Adrenal gland (tissue), 9 donors: ENCODE measurements at regions not wholly inside any gene's neighbourhood (a gene's known extent, or its start where the extent isn't known, plus 50 kb on each side); places are given as distances from the start of the nearest gene placed in this dataset.

ENCODE experiments used
- DNase-seq, 7 donors: peaks; one replicate each; pipeline ENCODE4 v3.0.0-alpha.2; 2019 to 2020
- H3K27ac ChIP-seq, 5 donors: fragments of 200-600 bp; sonication (generic) in 4 of 5; 1 replicate in 3 of 5; 2 replicates in 2 of 5; pipeline versions ENCODE4 v1.5.1 to v1.8.0; 2016 to 2020; ENCODE audit warnings: mild to moderate bottlenecking in 1 of 5
- H3K27me3 ChIP-seq: fragments of 200-600 bp; 2 replicates; pipeline ENCODE4 v1.8.0; 2021
- H3K36me3 ChIP-seq, 2 donors: fragments of 200-600 bp; replicated peaks in 1 of 2; 1 replicate in 1 of 2; 2 replicates in 1 of 2; pipeline versions ENCODE4 v1.5.1 to v1.8.0; 2018 to 2022
- H3K4me1 ChIP-seq, 2 donors: fragments of 200-600 bp; replicated peaks in 1 of 2; 1 replicate in 1 of 2; 2 replicates in 1 of 2; pipeline versions ENCODE4 v1.5.1 to v1.8.0; 2018 to 2021
- H3K4me3 ChIP-seq, 4 donors: fragments of 200-600 bp; sonication (generic) in 3 of 4; one replicate each; pipeline ENCODE4 v1.5.1; 2016 to 2018
- H3K9me3 ChIP-seq, 3 donors: fragments of 200-600 bp; sonication (generic) in 1 of 3; replicated peaks in 1 of 3; 1 replicate in 2 of 3; 2 replicates in 1 of 3; pipeline versions ENCODE4 v1.5.1 to v1.8.0; 2016 to 2021
- POLR2A ChIP-seq, 2 donors: fragments of 450-650 bp; IDR thresholded peaks; one replicate each; pipeline ENCODE4 v1.6.1; 2017; ENCODE audit warnings: antibody characterized with exemption in 2 of 2, mild to moderate bottlenecking in 2 of 2, moderate library complexity in 1 of 2
- WGBS, 4 donors: extraction: QIAGEN DNeasy Blood & Tissue Kit in 2 of 4; methylation state at CpG; one replicate each; pipeline versions ENCODE4 v1.1.5 to v1.1.7; 2013 to 2017; 5-methylcytosine and 5-hydroxymethylcytosine counted together
- intact Hi-C, 2 donors: fragments of 100-400 bp; cut with DNase I; formaldehyde crosslinking; loops; one replicate each; pipeline versions ENCODE4 v1.14.1 to v1.15.0; 2022 to 2023
- TF ChIP-seq, protein P1 (sequence below), 6 experiments: fragments of 450-650 bp in 4 of 6; fragments of 200-600 bp in 2 of 6; sonication (generic) in 1 of 6; IDR thresholded peaks; 1 replicate in 5 of 6; 2 replicates in 1 of 6; pipeline versions ENCODE4 v1.5.1 to v1.8.0; 2016 to 2021; ENCODE audit warnings: antibody characterized with exemption in 6 of 6, mild to moderate bottlenecking in 2 of 6, moderate library complexity in 1 of 6
- donor health status: healthy with polysubstance abuse.
- donor health status: Bipolar disorder and iron deficiency.
- donor health status: DM: yes; HTN: yes; CAD: no.
- donor health status: DM: no; HTN: no; CAD: no.
- donor health status: DM: no; HTN: no; CAD: no.

DNA sequence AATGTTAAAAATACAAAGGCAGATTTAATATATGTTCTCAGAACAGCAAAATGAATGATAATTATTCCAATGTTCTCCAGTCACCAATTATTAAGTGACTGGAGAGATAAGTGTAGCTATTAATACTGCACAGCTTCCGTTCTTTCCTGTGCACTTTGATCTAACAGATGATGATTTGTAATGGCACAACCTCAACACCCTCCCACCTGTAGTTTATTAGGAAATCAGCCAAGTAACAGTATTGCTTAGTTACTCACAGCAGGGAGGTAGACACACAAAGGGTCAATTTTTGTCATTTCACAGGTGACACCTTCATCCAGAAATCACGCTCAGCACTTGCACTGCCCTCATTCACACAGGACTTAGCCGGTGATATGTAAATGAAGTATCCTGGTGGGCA lies 688.1 kb downstream of the EPHA3 start:
- Histone ChIP-seq H3K27ac (no peak overlapping the region), H3K4me1 (no peaks in the 10 kb centered on the region), H3K27me3 (no peaks in the 10 kb centered on the region), H3K9me3 (no peaks in the 10 kb centered on the region), H3K4me3 (no peak overlapping the region), H3K36me3 (no peaks in the 10 kb centered on the region)
- intact Hi-C loops, result no loop called here
- WGBS, 4 donors, result 47 to 53% (median 48%) methylated on average over 3 of the region's 3 CpGs
- DNase-seq, result no peak
- TF ChIP-seq POLR2A (IDR thresholded peaks at IDR 0.05), result no peak
- TF ChIP-seq, protein P1, sequence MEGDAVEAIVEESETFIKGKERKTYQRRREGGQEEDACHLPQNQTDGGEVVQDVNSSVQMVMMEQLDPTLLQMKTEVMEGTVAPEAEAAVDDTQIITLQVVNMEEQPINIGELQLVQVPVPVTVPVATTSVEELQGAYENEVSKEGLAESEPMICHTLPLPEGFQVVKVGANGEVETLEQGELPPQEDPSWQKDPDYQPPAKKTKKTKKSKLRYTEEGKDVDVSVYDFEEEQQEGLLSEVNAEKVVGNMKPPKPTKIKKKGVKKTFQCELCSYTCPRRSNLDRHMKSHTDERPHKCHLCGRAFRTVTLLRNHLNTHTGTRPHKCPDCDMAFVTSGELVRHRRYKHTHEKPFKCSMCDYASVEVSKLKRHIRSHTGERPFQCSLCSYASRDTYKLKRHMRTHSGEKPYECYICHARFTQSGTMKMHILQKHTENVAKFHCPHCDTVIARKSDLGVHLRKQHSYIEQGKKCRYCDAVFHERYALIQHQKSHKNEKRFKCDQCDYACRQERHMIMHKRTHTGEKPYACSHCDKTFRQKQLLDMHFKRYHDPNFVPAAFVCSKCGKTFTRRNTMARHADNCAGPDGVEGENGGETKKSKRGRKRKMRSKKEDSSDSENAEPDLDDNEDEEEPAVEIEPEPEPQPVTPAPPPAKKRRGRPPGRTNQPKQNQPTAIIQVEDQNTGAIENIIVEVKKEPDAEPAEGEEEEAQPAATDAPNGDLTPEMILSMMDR (IDR thresholded peaks at IDR 0.05), result no peak

- Histone ChIP-seq H3K4me3 (no peak overlapping the region), H3K9me3 (no peaks in the 10 kb centered on the region), H3K27ac (no peak overlapping the region), H3K36me3 (no peaks in the 10 kb centered on the region), H3K4me1 (no peaks in the 10 kb centered on the region), H3K27me3 (no peaks in the 10 kb centered on the region)
- intact Hi-C loops, result no loop called here
- DNase-seq, result no peak
- TF ChIP-seq, protein P1 (IDR thresholded peaks at IDR 0.05), result no peak
- TF ChIP-seq POLR2A (IDR thresholded peaks at IDR 0.05), result no peak
These were observed 695.5 kb downstream of the EPHA3 start for GRCh38 chr3:89802881-89803280.

DNA sequence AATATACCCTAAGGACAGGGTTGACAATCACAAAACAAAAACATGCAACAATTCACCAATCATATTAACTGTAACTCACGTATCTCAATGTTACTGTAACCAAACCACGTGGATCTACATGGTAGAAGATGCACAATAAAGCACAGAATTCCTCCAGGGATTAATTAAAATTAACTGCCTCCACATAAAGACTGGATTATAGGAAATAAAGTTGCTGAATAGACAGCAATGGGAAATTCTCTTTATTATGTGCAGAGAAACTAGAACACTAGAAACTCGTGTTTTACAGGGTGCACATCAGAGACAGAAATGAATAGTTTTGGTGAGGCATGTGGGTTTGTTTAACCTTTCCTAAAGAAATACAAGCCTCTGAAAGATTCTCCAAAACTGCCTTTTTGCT lies 696.3 kb downstream of the EPHA3 start:
- no peak overlapping the region for H3K27ac ChIP-seq
- H3K36me3 ChIP-seq, result no peaks in the 10 kb centered on the region
- 48 to 57% (median 55%) methylated on average over 3 of the region's 3 CpGs for WGBS, 4 donors
- no peak for DNase-seq
- no peaks in the 10 kb centered on the region for H3K4me1 ChIP-seq
- TF ChIP-seq, protein P1 (IDR thresholded peaks at IDR 0.05), result no peak
- TF ChIP-seq POLR2A (IDR thresholded peaks at IDR 0.05), result no peak
- intact Hi-C loops, result no loop called here
- H3K27me3 ChIP-seq, result no peaks in the 10 kb centered on the region
- no peaks in the 10 kb centered on the region for H3K9me3 ChIP-seq
- H3K4me3 ChIP-seq, result no peak overlapping the region

DNA sequence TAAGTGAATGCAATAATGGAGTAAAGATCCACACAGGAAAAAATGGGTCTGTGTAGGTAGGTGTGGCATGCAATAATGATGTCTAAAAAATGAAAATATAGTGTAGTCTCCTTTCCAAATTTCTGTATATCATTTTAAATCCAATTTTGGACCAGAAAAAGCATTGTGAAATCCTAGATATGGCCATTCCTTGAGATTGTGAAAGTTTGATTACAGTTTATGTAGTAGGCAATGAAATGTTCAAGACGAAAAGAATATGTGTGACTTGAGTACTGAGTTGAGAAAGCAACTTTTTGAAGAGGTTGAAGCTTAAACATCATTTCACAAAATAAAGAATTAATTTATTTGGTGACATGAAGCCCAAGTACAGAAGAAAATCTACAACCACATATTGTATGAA lies 698.7 kb downstream of the EPHA3 start:
- Histone ChIP-seq H3K4me3 (no peak overlapping the region), H3K27me3 (no peaks in the 10 kb centered on the region), H3K9me3 (no peaks in the 10 kb centered on the region), H3K4me1 (no peaks in the 10 kb centered on the region), H3K27ac (no peak overlapping the region), H3K36me3 (no peaks in the 10 kb centered on the region)
- intact Hi-C loops, result no loop called here
- DNase-seq, result no peak
- TF ChIP-seq POLR2A (IDR thresholded peaks at IDR 0.05), result no peak
- TF ChIP-seq, protein P1 (IDR thresholded peaks at IDR 0.05), result no peak
- WGBS, 4 donors, result 65 to 79% (median 71%) methylated on average over 1 of the region's 1 CpG
